Stimulated activated naive CD8-positive, alpha-beta T cell treated with anti-CD3 and anti-CD28 coated beads, Interleukin-15, Interleukin-2, amounts not matched to agents 100 U/mL and 50 U/mL, for 24 hours (primary cell): ENCODE measurements at regions not wholly inside any gene's neighbourhood (a gene's known extent, or its start where the extent isn't known, plus 50 kb on each side); places are given as distances from the start of the nearest gene placed in this dataset.

Experiments
- ATAC-seq: fragments of 150-1000 bp; cut with Tn5 transposase; one replicate; pipeline ENCODE4 v1.10.0; 2021
- DNase-seq: peaks from one replicate; pipeline ENCODE4 v3.0.0; 2021

DNA sequence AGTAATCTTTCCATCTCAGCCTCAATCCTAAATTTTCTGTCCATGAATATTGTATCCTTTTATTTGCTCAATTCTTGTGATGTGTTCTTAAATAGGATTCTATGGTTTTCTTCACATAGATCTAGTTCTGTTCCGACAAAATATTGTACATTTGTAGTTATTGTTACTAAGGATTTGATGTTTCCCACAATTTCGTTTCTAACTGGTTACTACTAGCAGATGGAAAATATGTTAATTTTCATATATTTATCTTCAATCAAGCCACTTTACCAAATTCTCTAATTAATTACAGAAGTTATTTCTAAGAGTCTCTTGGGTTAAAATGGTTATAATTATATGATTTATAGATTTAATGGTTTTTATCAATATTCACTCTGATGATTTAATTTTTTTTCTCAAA, 60.3 kb downstream of the SEC61B start:
- no peak for DNase-seq
- no peak for ATAC-seq

DNA sequence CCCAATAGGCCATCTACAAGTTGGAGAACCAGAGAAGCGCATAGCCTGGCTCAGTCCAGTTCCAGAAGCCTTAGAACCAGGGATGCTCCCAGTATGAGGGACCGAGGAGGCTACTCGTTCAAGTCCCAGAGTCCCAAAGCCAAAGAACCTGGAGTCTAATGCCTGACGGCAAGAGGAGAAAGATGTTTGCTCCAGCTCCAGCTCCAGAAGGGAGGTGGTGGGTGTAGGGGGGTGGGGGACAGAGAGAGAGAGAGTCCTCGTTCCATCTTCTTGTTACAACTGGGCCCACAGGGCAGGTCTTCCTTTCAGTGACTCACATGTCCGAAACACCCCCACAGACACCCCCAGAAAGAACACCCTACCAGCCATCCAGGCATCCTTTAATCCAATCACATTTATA, 63.9 kb downstream of the SEC61B start:
- DNase-seq = no peak
- no peak for ATAC-seq

- ATAC-seq = no peak
- no peak for DNase-seq
Observed at GRCh38 chr9:99286536-99286935, 64.5 kb downstream of the SEC61B start.

GRCh38 chr9:99287641-99288040, 65.6 kb downstream of the SEC61B start:
- DNase-seq (no peak), ATAC-seq (no peak)

GRCh38 chr9:99288830-99289229, 66.7 kb downstream of the SEC61B start:
- ATAC-seq (no peak), DNase-seq (no peak)

GRCh38 chr9:99294850-99295461, 72.9 kb downstream of the SEC61B start:
- ATAC-seq (no peak), DNase-seq (no peak)

- DNase-seq = peak; percentile 6
- ATAC-seq = no peak
Observed at GRCh38 chr9:99296291-99296951, 74.3 kb downstream of the SEC61B start.

DNA sequence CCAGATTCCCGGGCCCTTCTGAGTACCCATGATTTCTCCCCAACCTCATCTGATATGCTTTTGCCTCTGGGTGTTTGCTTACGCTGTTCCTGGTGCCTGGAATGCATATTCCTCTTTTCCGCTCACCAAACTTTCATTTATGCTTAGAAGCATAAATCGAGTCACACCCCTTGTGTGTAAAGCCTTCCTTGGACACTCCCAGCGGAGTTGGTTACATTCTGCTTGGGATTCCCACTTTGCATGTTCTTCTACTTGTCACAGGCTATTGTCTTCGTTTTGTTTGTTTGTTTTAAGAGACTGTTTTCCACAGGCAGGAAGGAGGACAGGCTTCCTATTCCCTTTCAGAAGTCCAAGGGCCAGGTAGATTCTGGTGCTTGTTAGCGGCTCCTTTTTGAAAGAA, 76.5 kb downstream of the SEC61B start:
- no peak for ATAC-seq
- no peak for DNase-seq

DNA sequence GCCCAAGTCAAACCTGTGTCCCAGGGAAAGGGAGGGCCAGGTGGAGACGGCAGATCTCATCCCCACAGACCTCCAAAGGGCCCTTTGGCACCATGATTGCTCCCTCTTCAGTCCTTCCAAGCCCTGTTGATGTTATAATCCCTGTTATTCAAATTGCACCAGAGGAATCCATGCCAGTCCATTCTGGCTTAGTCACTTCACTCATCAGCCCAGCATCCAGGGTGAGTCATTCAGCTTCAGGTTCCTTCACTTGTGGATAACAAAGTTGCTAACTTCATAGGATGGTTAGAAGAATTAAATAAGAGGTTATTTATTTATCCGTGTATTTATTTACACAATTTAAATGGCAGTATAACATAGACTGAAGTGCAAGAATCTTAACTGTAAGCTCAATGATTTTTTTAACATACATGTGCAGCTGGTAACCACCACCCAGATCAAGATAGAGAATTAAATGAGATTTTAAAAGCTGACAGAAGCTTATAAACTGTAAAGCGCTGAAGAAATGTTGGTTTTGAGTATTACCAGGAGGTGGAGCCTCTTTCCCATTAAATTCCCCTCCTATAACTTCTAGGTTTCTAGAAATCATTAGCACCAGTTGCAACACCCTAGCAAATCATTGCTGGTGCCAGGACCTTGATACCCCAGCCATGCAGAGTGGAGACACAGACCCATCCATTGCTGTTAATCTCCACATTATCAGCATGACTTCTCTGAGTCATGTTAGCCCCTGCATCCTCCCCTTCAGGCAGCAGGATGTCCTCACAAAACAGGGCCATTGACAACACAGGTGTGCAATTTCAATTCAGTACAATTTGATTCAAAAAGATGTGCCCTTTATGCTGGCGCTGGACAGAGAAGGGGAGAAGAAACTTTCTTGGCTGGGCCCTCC, 77.4 kb downstream of the SEC61B start:
- DNase-seq = no peak
- no peak for ATAC-seq

DNA sequence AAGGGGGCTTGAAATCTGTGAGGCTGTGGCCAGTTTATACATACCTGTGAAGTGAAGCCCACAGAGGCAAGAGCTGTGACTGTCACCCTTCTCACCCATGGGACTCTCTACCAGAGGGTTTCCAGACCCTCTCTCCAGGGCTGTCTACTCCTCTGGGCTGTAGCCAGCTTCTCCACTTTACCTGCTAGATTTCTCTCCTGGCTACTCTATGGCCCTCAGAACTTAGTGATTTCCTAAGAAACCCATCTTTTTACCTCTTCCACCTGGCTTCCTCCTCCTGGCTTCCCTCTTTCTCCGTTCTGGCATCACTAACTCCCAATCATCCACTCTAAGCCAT, 78.0 kb downstream of the SEC61B start:
- no peak for DNase-seq
- ATAC-seq = no peak

DNA sequence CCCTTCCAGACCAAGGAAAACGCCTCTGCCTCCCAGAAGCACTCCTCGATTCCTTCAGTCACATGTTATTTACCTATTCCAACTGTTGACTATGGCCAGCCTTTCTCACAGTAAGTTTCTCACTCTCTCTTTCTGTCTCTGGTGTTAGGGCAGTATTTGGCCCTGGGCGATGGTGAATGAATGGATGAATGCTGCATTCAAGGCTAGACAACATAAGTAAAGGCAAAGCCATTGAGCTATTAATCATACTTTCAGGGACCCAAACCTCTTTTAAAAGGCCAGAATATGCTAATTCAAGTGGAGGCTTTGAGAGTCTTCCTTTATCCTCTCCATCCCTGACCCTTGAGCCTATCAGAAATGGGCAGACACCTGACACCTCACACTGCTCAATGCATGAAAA, 78.5 kb downstream of the SEC61B start:
- ATAC-seq (no peak), DNase-seq (no peak)

DNA sequence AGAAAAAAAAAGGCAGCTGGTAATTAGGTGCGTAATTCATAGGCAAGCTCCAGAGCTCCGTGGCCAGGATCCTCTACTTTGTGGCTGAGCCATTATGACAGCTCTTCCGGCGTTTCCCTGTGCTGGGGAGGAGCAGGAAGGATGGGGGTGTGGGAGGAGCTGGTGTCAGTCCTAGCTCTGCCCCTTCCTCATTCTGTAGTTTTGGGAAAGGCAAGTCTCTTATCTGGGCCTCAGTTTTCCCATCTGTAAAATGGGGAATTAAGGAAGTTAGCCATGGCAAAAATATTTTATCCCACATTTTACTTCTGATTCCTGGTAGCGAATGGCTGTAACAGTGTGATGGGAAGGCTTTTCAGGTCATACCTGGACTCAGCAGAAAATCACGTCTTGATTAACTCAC, 81.1 kb downstream of the SEC61B start:
- ATAC-seq (no peak), DNase-seq (no peak)

DNA sequence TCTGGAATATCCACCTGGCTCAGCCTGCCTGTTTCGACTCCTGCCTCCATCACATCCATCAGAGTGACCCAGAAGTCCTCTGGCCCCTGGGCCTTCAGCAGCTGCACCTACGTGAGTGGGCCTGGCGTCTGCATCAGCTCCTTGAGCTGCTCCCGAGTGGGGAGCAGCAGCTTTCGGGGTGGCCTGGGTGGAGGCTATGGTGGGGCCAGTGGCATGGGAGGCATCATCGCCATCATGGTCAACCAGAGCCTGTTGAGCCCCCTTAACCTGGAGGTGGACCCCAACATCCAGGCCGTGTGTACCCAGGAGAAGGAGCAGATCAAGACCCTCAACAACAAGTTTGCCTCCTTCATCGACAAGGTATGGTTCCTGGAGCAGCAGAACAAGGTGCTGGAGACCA, 83.0 kb downstream of the SEC61B start:
- no peak for DNase-seq
- no peak for ATAC-seq

- no peak for DNase-seq
- ATAC-seq = no peak
Observed at GRCh38 chr9:99305820-99306811, 84.0 kb downstream of the SEC61B start.

DNA sequence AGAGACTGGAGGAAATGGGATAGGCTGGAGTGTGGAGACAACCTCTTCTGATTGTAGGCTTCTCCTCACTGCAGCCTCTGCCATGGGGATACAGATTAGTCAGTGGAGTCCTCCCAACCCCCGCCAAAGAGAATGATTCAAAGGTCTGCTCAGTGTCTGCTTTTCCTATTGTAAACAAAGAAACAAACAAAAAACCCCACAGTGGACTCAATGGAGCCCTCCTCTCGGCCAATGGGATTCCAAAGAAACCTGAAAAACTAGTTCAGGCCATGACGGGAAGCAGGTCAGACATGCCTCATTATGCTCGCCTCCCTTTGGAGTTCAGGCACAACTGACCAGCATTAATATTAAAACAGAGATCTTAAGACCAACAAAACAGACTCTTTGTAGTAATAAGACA, 85.8 kb downstream of the SEC61B start:
- no peak for DNase-seq
- no peak for ATAC-seq

GRCh38 chr9:99309141-99309939, 87.3 kb downstream of the SEC61B start:
- ATAC-seq = no peak
- no peak for DNase-seq

DNA sequence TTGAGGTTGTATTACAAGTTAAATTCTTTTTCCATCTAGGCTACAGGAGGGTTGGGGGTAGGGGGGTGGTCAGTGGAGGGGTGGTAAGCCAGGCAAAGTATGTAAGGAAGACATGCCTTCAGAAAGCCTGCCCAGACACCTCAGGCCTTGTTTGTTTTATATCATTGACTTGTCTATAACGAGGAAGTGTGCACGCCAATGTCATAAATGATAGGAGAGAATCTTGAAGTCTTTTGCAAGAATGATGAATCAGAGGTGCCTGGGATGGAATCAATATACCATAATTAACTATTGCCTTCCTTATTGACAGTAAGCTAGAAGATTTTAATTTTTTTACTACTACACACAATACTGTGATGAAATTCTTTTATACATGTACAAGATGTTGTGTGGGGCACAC, 90.7 kb downstream of the SEC61B start:
- DNase-seq (no peak), ATAC-seq (no peak)

- no peak for DNase-seq
Observed at GRCh38 chr9:99319048-99319447, 97.0 kb downstream of the SEC61B start.

DNA sequence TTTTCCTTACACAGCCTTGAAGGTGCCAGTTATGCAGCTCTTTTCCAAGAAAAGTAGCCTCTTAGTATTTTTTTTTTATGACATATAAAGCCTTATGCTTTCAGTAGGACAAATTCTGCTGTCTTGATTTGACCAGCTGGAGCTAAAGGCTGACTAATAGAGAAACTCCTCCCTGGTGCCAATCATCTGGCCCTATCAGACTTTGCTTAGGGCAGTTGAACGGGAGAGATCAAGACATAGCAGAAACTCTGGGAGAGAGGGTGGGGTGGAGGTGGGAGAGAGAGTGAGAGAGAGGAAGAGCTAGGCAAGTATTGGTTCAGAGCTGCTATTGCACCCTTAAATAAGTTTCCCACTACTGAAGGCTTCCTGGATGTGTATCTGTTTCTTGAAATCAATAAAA, 100.2 kb downstream of the SEC61B start:
- ATAC-seq = no peak
- DNase-seq = no peak

More at GRCh38 chr9:99319048-99319447, 97.0 kb downstream of the SEC61B start:
- no peak for ATAC-seq

DNA sequence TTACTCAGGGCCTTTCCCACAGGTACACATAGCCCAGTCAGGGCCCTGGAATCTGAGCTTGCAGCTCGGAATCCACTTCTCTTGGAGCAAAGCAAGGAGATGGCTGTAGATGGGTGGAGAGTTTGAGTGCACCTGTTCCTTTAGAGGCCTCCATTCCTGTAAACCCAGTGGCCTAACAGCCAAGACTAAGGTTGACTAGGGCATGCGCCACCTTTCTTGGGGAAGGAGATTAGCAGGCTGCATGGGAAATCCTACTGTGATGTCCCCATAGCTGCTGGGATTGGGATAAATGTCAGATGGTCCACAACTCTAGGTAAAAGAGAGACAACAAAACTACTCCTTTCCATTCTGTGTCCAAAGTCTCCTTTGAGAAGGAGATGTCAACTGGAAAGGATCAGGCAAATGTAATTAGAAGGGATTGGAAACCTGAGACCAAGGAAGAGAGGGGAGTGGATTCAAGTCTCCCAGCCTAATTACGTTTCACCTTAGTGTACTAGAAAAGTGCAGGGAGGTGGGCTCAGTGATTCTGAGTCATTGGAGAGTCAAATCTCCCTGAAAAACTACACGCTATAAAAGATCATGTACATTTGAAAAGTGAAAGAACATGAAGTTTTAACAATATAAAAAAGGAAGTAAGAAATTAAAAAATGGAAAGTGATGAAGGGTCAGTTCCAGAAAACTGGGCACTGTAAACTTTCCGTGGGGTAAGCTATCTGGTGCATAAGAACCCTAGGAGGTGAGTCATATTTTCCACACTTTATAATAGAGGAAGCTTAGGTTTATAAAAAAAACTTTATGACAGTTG, 104.2 kb downstream of the SEC61B start:
- DNase-seq (no peak), ATAC-seq (peak; percentile 49)

- DNase-seq = no peak
- ATAC-seq = peak; percentile 40
Observed at GRCh38 chr9:99326917-99327189, 104.8 kb downstream of the SEC61B start.
